ENCODE measurements at regions not wholly inside any gene's neighbourhood (a gene's known extent, or its start where the extent isn't known, plus 50 kb on each side); places are given as distances from the start of the nearest gene placed in this dataset.

DNA sequence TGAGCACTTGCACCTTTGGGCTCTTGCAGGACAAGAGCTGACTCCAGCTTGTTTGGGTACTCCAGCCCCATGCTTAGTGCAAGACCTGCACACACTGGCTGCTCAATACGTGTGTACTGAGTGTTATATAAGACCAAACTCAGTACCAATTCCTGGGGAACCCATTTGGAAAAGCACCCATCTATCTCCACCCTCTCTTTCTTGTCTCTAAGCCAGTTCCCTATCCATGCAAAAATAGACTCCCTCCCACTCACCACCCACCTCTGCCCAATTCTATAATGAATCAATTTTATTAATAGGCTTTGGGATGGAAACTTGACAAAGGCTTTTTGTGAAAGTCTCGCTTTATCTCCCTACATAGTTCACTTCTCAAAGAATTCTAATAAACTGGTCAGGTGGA lies 60.9 kb upstream of the CPLX2 start (continued):
- TF ChIP-seq, protein P1, sequence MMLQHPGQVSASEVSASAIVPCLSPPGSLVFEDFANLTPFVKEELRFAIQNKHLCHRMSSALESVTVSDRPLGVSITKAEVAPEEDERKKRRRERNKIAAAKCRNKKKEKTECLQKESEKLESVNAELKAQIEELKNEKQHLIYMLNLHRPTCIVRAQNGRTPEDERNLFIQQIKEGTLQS (IDR thresholded peaks at IDR 0.05; ENCODE audit: insufficient read depth, low read depth, low read length): no peak
- TF ChIP-seq BCL11A (IDR thresholded peaks at IDR 0.05; ENCODE audit: low read depth in 2 of 2, low read length in 2 of 2): no peak
- TF ChIP-seq MAFK (IDR thresholded peaks at IDR 0.05; ENCODE audit: low read depth, low read length): no peak
- TF ChIP-seq EZH2 (IDR thresholded peaks at IDR 0.05; ENCODE audit: low read depth, low read length, severe bottlenecking): no peak
- no peak for TF ChIP-seq BRCA1 (IDR thresholded peaks at IDR 0.05; ENCODE audit: low read depth, low read length)
- TF ChIP-seq TAF1 (IDR thresholded peaks at IDR 0.05; ENCODE audit: low read depth, low read length): no peak
- TF ChIP-seq KDM5A (IDR thresholded peaks at IDR 0.05; ENCODE audit: low read length): no peak
